ENCODE measurements at regions not wholly inside any gene's neighbourhood (a gene's known extent, or its start where the extent isn't known, plus 50 kb on each side); places are given as distances from the start of the nearest gene placed in this dataset.

DNA sequence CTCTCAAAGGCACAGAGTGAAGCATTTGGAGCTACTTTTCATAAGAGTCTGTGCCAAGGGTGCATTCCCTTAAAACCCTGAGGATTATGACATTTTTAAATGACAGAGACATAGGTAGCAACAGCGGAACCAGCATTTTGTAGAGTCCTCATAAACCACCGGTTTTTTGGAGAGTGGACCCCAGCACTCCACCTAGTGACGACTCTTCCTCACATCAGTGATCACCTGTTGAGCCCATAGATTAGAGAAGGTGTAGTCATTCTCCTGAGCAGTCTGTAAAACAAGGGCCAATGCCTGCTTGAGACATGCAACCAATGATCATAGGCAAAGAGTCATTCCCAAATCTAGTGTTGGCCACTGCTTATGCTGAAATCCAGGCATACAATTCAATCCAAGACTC lies 399.1 kb downstream of the GXYLT1 start:
- Histone ChIP-seq H3K4me1 (no peaks in the 10 kb centered on the region), H3K27ac (no peak overlapping the region), H3K36me3 (ENCODE audit: low read depth, missing control alignments) (no peaks in the 10 kb centered on the region), H3K27me3 (no peaks in the 10 kb centered on the region), H3K9me3 (no peaks in the 10 kb centered on the region), H3K4me3 (no peak overlapping the region)
- intact Hi-C loops (cut with DNase I; ENCODE audit: low total_unique reads), result no loop called here
- no peak for DNase-seq
- WGBS, 2 donors, result 87 to 88% methylated on average over 3 of the region's 3 CpGs
- TF ChIP-seq, protein P1, sequence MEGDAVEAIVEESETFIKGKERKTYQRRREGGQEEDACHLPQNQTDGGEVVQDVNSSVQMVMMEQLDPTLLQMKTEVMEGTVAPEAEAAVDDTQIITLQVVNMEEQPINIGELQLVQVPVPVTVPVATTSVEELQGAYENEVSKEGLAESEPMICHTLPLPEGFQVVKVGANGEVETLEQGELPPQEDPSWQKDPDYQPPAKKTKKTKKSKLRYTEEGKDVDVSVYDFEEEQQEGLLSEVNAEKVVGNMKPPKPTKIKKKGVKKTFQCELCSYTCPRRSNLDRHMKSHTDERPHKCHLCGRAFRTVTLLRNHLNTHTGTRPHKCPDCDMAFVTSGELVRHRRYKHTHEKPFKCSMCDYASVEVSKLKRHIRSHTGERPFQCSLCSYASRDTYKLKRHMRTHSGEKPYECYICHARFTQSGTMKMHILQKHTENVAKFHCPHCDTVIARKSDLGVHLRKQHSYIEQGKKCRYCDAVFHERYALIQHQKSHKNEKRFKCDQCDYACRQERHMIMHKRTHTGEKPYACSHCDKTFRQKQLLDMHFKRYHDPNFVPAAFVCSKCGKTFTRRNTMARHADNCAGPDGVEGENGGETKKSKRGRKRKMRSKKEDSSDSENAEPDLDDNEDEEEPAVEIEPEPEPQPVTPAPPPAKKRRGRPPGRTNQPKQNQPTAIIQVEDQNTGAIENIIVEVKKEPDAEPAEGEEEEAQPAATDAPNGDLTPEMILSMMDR (IDR thresholded peaks at IDR 0.05), result no peak
- TF ChIP-seq POLR2A (IDR thresholded peaks at IDR 0.05), result no peak

- no peaks in the 10 kb centered on the region for H3K36me3 ChIP-seq (ENCODE audit: low read depth, missing control alignments)
- no peak overlapping the region for H3K4me3 ChIP-seq
- no peaks in the 10 kb centered on the region for H3K4me1 ChIP-seq
- no peak overlapping the region for H3K27ac ChIP-seq
- H3K9me3 ChIP-seq, result no peaks in the 10 kb centered on the region
- no peak for TF ChIP-seq POLR2A (IDR thresholded peaks at IDR 0.05)
- TF ChIP-seq, protein P1 (IDR thresholded peaks at IDR 0.05), result no peak
- intact Hi-C loops (cut with DNase I; ENCODE audit: low total_unique reads), result no loop called here
- H3K27me3 ChIP-seq, result no peaks in the 10 kb centered on the region
- WGBS, 2 donors, result 59 to 77% methylated on average over 4 of the region's 4 CpGs
- no peak for DNase-seq
These were observed 400.8 kb downstream of the GXYLT1 start for GRCh38 chr12:41743835-41744234.

DNA sequence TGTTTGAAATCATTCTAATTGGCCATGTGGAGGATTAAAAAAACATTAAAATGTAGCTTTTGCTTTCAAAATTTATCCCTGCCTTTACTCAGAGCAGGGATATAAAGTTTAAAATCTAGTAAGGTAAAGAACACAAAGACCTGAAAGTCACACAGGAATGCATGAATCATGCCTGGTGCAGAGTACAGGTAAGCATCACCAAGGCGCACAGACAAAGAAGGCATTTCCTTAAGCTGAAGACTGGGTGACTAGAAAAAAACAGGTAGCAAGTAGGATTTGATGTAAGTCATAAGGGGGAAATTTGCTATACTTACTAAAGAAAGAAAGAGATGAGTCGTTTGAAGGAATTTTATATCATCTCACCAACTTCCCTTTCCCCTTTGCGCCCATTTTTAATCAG lies 405.6 kb downstream of the GXYLT1 start:
- H3K4me3 ChIP-seq, result no peak overlapping the region
- WGBS, 2 donors, result 86 to 95% methylated on average over 3 of the region's 3 CpGs
- intact Hi-C loops (cut with DNase I; ENCODE audit: low total_unique reads), result no loop called here

DNA sequence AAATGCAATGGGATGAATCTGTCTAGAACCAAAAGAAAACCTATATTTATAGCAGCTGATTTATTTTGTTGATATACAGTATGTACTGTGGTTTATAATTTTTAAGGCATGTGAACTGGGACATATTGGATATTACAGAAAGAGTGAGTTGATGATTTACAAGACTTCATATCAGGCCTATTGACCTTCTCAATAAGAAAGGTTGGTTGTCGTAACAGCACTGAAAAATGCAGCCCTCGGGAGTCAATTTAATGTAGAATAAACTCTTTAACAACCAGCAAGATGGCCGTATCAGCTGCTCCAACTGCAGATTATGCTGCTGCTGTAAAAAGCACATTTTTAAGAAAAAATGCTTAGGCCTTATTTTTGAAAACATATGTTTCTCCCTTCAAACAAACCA lies 407.3 kb downstream of the GXYLT1 start:
- 77 to 85% methylated on average over 3 of the region's 3 CpGs for WGBS, 2 donors
- DNase-seq, result no peak
- intact Hi-C loops (cut with DNase I; ENCODE audit: low total_unique reads), result no loop called here
- no peak overlapping the region for H3K4me3 ChIP-seq
- no peak overlapping the region for H3K27ac ChIP-seq
- H3K36me3 ChIP-seq (ENCODE audit: low read depth, missing control alignments), result no peaks in the 10 kb centered on the region
- no peaks in the 10 kb centered on the region for H3K9me3 ChIP-seq
- no peaks in the 10 kb centered on the region for H3K4me1 ChIP-seq
- H3K27me3 ChIP-seq, result no peaks in the 10 kb centered on the region
- TF ChIP-seq, protein P1 (IDR thresholded peaks at IDR 0.05), result no peak
- TF ChIP-seq POLR2A (IDR thresholded peaks at IDR 0.05), result no peak

More for the DNA sequence above, 405.6 kb downstream of the GXYLT1 start:
- DNase-seq, result no peak
- Histone ChIP-seq H3K27me3 (no peaks in the 10 kb centered on the region), H3K36me3 (ENCODE audit: low read depth, missing control alignments) (no peaks in the 10 kb centered on the region), H3K9me3 (no peaks in the 10 kb centered on the region), H3K27ac (no peak overlapping the region), H3K4me1 (no peaks in the 10 kb centered on the region)
- TF ChIP-seq POLR2A (IDR thresholded peaks at IDR 0.05), result no peak
- TF ChIP-seq, protein P1 (IDR thresholded peaks at IDR 0.05), result no peak

GRCh38 chr12:41736436-41736835 lies 408.2 kb downstream of the GXYLT1 start:
- TF ChIP-seq POLR2A (IDR thresholded peaks at IDR 0.05), result no peak
- TF ChIP-seq, protein P1 (IDR thresholded peaks at IDR 0.05), result no peak
- DNase-seq, result no peak
- Histone ChIP-seq H3K9me3 (no peaks in the 10 kb centered on the region), H3K27me3 (no peaks in the 10 kb centered on the region), H3K4me3 (no peak overlapping the region), H3K27ac (no peak overlapping the region), H3K36me3 (ENCODE audit: low read depth, missing control alignments) (no peaks in the 10 kb centered on the region), H3K4me1 (no peaks in the 10 kb centered on the region)
- intact Hi-C loops (cut with DNase I; ENCODE audit: low total_unique reads), result no loop called here
- 63 to 65% methylated on average over 1 of the region's 1 CpG for WGBS, 2 donors
